Skeletal muscle satellite cell (primary cell): ENCODE measurements at regions not wholly inside any gene's neighbourhood (a gene's known extent, or its start where the extent isn't known, plus 50 kb on each side); places are given as distances from the start of the nearest gene placed in this dataset.
"Not testable (repeated sequence)": the region's sequence is repeated elsewhere in the genome, so short reads cannot be mapped to it uniquely, and the experiment has no call there.

Source experiments
- H3K27me3 ChIP-seq: 2 replicates; pipeline ENCODE4 v1.7.0; 2013; ENCODE audit warnings: low read length; ENCODE audit not compliant: control insufficient read depth, insufficient read depth
- H3K36me3 ChIP-seq: 2 replicates; pipeline ENCODE4 v1.7.0; 2013; ENCODE audit warnings: mild to moderate bottlenecking, control low read depth, low read length; ENCODE audit not compliant: insufficient read depth
- H3K4me1 ChIP-seq: 2 replicates; pipeline ENCODE4 v1.7.0; 2013; ENCODE audit warnings: low read length; ENCODE audit not compliant: control insufficient read depth, insufficient read depth
- H3K4me2 ChIP-seq: 2 replicates; pipeline ENCODE4 v1.7.0; 2013; ENCODE audit warnings: mild to moderate bottlenecking, low read length
- H3K4me3 ChIP-seq: 2 replicates; pipeline ENCODE4 v1.7.0; 2013; ENCODE audit warnings: low read length
- H3K9ac ChIP-seq: 2 replicates; pipeline ENCODE4 v1.7.0; 2013; ENCODE audit warnings: mild to moderate bottlenecking, low read depth, low read length, moderate library complexity
- H3K9me3 ChIP-seq: replicated peaks from 2 replicates; pipeline ENCODE4 v1.7.0; 2013; ENCODE audit warnings: mild to moderate bottlenecking, control low read depth, low read length

DNA sequence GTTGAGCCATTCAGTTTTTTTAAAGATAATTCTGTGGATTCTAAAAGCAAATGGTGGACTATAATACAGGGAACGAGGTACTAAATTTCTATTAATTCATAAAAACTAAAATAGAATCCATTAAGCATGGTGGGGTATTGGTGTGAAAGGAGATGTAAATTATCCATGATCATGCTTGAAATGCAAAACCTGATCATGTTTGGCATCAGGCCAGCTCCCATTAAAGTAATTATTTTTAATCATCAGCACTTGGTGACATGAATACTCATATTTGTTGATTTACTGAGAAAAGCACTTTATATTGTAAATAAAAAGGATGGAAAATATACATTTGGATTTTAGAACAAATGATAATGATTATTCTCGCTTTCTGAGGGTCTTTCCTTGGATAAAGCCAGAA is 232.3 kb upstream of the MEIS1 start:
- Histone ChIP-seq H3K36me3 (no peaks in the 10 kb centered on the region), H3K4me3 (no peak overlapping the region), H3K27me3 (no peaks in the 10 kb centered on the region), H3K9me3 (no peaks in the 10 kb centered on the region), H3K4me1 (no peaks in the 10 kb centered on the region), H3K9ac (no peak overlapping the region), H3K4me2 (no peak overlapping the region)

DNA sequence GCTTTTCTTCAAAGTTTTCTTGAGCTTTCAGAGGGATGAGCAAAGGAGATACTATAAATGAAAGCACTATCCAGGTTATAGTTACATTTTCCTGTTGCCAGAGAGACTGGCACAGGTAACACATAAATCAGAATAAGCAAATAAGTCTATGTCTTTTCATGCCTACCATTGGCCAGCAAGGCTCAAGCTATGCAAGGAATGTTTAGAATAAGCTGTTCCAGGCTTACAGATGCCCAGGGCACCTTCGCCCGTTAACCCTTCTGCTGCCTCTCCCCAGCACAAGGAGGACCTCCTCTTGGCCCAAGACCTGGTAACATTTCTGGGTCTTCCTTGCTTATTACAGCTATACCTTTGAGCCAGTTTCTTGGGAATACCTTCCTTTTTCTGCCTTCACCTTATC is 233.7 kb upstream of the MEIS1 start:
- Histone ChIP-seq H3K9ac (no peak overlapping the region), H3K4me1 (no peaks in the 10 kb centered on the region), H3K4me2 (no peak overlapping the region), H3K4me3 (no peak overlapping the region), H3K9me3 (no peaks in the 10 kb centered on the region), H3K27me3 (no peaks in the 10 kb centered on the region), H3K36me3 (no peaks in the 10 kb centered on the region)

DNA sequence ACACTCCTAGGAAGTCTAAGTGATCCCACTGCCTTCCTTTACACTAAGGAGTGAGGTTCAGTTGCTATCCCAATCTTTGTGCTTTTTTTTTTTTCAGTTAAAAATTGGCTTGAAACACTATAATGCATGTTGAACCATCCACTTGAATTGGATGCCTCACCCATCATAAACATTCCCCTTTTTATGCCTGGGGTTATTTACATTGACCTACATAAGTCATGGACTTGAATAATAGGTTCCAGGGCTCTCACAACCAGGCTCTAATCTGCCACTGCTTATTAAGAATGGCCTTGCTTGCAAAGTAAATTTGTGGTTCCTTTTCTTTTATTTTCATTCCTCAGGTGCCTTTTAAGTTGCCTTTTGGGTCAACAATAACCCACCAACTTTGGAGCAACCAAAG is 236.1 kb upstream of the MEIS1 start:
- no peak overlapping the region for H3K4me3 ChIP-seq
- H3K9me3 ChIP-seq = no peaks in the 10 kb centered on the region

GRCh38 chr2:66192888-66193287 is 242.0 kb upstream of the MEIS1 start:
- Histone ChIP-seq H3K4me1 (no peaks in the 10 kb centered on the region), H3K36me3 (no peaks in the 10 kb centered on the region), H3K9ac (no peak overlapping the region), H3K4me3 (no peak overlapping the region), H3K9me3 (no peaks in the 10 kb centered on the region), H3K4me2 (no peak overlapping the region), H3K27me3 (no peaks in the 10 kb centered on the region)

More for the DNA sequence above, 236.1 kb upstream of the MEIS1 start:
- Histone ChIP-seq H3K9ac (no peak overlapping the region), H3K36me3 (no peaks in the 10 kb centered on the region), H3K4me2 (no peak overlapping the region), H3K27me3 (no peaks in the 10 kb centered on the region), H3K4me1 (no peaks in the 10 kb centered on the region)

DNA sequence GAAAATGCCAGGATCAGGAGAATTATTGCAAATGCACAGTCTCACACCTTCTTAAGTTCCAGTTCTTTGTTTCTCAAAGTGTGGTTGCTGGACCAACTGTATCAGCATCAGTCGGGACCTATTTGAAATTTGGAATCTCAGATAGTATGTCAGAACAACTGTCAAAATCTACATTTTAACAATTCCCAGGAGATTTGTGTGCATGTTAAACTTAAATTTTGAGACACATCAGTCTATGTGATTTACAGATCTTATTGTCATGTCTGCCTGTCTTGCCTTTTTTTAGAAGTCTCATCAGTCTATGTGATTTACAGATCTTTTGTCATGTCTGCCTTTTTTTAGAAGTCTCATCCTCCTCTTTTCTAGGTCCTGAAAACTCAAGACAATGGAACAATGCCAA is 243.6 kb upstream of the MEIS1 start:
- no peaks in the 10 kb centered on the region for H3K9me3 ChIP-seq
- H3K4me2 ChIP-seq = no peak overlapping the region
- H3K9ac ChIP-seq = no peak overlapping the region
- no peaks in the 10 kb centered on the region for H3K27me3 ChIP-seq
- H3K36me3 ChIP-seq = no peaks in the 10 kb centered on the region
- H3K4me1 ChIP-seq = no peaks in the 10 kb centered on the region
- H3K4me3 ChIP-seq = no peak overlapping the region

DNA sequence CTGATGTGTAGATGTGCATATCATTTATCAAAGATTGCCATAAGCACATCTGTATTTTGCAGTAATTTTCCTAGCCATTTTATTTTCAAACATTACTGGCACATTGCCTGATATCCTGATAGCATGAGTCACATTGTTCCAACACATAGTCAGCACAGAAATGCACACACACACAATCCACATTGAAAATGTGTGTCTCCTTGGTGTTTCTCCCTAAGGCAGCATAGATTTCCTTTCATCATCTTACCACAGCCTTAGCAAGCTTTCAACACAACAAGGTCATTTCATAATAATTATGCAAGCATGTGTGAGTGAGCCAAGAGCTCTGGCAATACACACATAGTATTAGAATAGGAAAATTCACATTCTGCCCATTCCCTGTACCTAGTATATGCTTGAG is 245.4 kb upstream of the MEIS1 start:
- no peak overlapping the region for H3K9ac ChIP-seq
- H3K4me1 ChIP-seq = no peaks in the 10 kb centered on the region
- no peaks in the 10 kb centered on the region for H3K9me3 ChIP-seq
- H3K4me3 ChIP-seq = no peak overlapping the region
- no peak overlapping the region for H3K4me2 ChIP-seq
- no peaks in the 10 kb centered on the region for H3K36me3 ChIP-seq
- no peaks in the 10 kb centered on the region for H3K27me3 ChIP-seq

- Histone ChIP-seq H3K9me3 (no peaks in the 10 kb centered on the region), H3K36me3 (no peaks in the 10 kb centered on the region), H3K4me2 (no peak overlapping the region), H3K9ac (no peak overlapping the region), H3K4me1 (no peaks in the 10 kb centered on the region), H3K4me3 (no peak overlapping the region), H3K27me3 (no peaks in the 10 kb centered on the region)
Observed at GRCh38 chr2:66186537-66186936, 248.4 kb upstream of the MEIS1 start.

DNA sequence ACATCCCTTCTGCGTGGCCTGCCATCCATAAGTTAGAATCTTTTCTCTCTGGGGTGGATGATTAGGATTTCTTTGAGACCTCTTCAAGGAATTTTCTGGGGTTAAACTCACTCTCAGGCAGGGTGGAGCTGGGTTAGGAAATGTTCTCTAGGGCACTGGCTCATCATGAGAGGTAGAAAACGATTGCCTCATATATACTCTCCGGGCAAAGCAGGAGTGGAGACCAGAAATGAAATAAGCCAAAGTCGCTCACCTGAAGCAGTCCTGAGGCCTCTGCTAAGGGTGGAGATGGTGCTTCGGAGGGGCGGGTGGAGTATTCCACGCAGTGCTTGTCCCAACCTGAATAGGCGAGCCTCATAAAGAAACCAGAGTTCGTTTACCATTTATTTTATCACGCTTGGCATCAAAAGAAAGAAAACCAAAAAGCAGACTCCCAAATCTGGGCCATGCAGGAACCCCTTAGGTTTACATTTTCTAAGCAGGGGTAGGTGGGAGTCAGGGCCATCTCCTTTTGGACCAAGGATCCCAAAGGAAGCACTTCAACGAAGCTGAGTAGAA is 249.3 kb upstream of the MEIS1 start:
- no peak overlapping the region for H3K4me3 ChIP-seq
- no peaks in the 10 kb centered on the region for H3K36me3 ChIP-seq
- H3K9me3 ChIP-seq = no peaks in the 10 kb centered on the region
- H3K4me2 ChIP-seq = no peak overlapping the region
- no peaks in the 10 kb centered on the region for H3K4me1 ChIP-seq
- H3K27me3 ChIP-seq = no peaks in the 10 kb centered on the region
- no peak overlapping the region for H3K9ac ChIP-seq

DNA sequence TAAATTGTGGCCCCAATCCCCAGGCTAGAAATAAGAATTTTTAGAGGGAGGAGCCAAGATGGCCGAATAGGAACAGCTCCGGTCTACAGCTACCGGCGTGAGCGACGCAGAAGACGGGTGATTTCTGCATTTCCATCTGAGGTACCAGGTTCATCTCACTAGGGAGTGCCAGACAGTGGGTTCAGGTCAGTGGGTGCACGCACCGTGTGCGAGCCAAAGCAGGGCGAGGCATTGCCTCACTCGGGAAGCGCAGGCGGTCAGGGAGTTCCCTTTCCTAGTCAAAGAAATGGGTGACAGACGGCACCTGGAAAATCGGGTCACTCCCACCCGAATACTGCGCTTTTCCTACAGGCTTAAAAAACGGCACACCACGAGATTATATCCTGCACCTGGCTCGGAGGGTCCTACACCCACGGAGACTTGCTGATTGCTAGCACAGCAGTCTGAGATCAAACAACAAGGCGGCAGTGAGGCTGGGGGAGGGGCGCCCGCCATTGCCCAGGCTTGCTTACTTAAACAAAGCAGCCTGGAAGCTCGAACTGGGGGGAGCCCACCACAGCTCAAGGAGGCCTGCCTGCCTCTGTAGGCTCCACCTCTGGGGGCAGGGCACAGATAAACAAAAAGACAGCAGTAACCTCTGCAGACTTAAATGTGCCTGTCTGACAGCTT is 257.7 kb upstream of the MEIS1 start:
- not testable (repeated sequence) for H3K4me2 ChIP-seq

GRCh38 chr2:66174491-66174890 is 260.4 kb upstream of the MEIS1 start:
- Histone ChIP-seq H3K27me3 (no peaks in the 10 kb centered on the region), H3K36me3 (no peaks in the 10 kb centered on the region), H3K4me1 (no peaks in the 10 kb centered on the region), H3K4me2 (no peak overlapping the region), H3K9me3 (no peaks in the 10 kb centered on the region), H3K4me3 (no peak overlapping the region), H3K9ac (no peak overlapping the region)

More for the DNA sequence above, 257.7 kb upstream of the MEIS1 start:
- H3K9me3 ChIP-seq, H3K36me3 ChIP-seq, H3K4me3 ChIP-seq, H3K9ac ChIP-seq, H3K27me3 ChIP-seq, H3K4me1 ChIP-seq: not testable (repeated sequence)

- Histone ChIP-seq H3K27me3 (no peaks in the 10 kb centered on the region), H3K4me3 (no peak overlapping the region), H3K9me3 (no peaks in the 10 kb centered on the region), H3K4me2 (no peak overlapping the region), H3K9ac (no peak overlapping the region), H3K36me3 (no peaks in the 10 kb centered on the region), H3K4me1 (no peaks in the 10 kb centered on the region)
Observed at GRCh38 chr2:66173645-66174044, 261.3 kb upstream of the MEIS1 start.

DNA sequence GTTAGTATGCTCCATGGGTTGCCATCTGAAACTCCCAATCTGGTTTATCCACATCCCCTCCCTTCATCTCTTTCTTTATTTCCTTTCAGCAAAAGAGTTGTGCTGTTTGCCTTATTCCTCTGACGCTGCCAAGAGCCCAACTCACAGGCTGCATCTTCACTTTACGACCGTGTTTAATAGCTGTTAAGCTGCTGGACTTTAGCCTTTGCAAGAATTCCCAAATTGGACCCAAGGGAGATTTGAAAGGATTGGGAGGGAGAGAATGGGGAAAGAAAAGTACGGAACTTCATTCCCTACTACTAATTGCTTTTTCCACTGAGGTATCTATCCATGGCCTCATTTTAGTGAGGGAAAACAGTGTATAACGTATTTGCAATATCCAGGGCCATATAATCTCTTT is 263.4 kb upstream of the MEIS1 start:
- H3K4me1 ChIP-seq = no peaks in the 10 kb centered on the region
- H3K27me3 ChIP-seq = no peaks in the 10 kb centered on the region
- H3K9me3 ChIP-seq = no peaks in the 10 kb centered on the region
- H3K4me3 ChIP-seq = no peak overlapping the region
- H3K36me3 ChIP-seq = no peaks in the 10 kb centered on the region
- H3K9ac ChIP-seq = no peak overlapping the region
- H3K4me2 ChIP-seq = no peak overlapping the region
